Neural cell (in vitro differentiated cells): ENCODE measurements at regions not wholly inside any gene's neighbourhood (a gene's known extent, or its start where the extent isn't known, plus 50 kb on each side); places are given as distances from the start of the nearest gene placed in this dataset.

Experiments used
- H2AFZ ChIP-seq: fragments of 200-600, 300-800 bp; sonication (generic), shearing (Covaris generic); 2 replicates; pipeline ENCODE4 v1.6.0; 2014; ENCODE audit warnings: low read depth, mild to moderate bottlenecking, antibody characterized with exemption, low read length, moderate library complexity
- H3F3A ChIP-seq: fragments of 200-600 bp; shearing (Covaris generic); 2 replicates; pipeline ENCODE4 v1.6.1; 2016; ENCODE audit warnings: mild to moderate bottlenecking, moderate library complexity, mixed read lengths, antibody characterized with exemption, low read length; ENCODE audit not compliant: insufficient read depth, poor library complexity, severe bottlenecking
- H3K27ac ChIP-seq: fragments of 200-600, 300-800 bp; sonication (generic), shearing (Covaris generic); 2 replicates; pipeline ENCODE4 v1.5.1; 2014; ENCODE audit warnings: mild to moderate bottlenecking, low read length, moderate library complexity
- H3K27me3 ChIP-seq: fragments of 300-800, 200-600 bp; sonication (generic), shearing (Covaris generic); 2 replicates; pipeline ENCODE4 v1.6.0; 2014; ENCODE audit warnings: mild to moderate bottlenecking, low read depth, low read length, moderate library complexity; ENCODE audit not compliant: insufficient read depth
- H3K36me3 ChIP-seq: fragments of 300-800, 200-600 bp; sonication (generic), shearing (Covaris generic); 2 replicates; pipeline ENCODE4 v1.5.1; 2014; ENCODE audit warnings: mild to moderate bottlenecking, antibody characterized with exemption, low read length, moderate library complexity; ENCODE audit not compliant: insufficient read depth
- H3K4me2 ChIP-seq: fragments of 300-800, 200-600 bp; sonication (generic), shearing (Covaris generic); 2 replicates; pipeline ENCODE4 v1.6.0; 2014; ENCODE audit warnings: mild to moderate bottlenecking, low read length
- H3K4me3 ChIP-seq: fragments of 300-800, 200-600 bp; sonication (generic), shearing (Covaris generic); 2 replicates; pipeline ENCODE4 v1.5.1; 2014; ENCODE audit warnings: mild to moderate bottlenecking, low read length, moderate library complexity
- H3K79me2 ChIP-seq: fragments of 200-600 bp; shearing (Covaris generic); replicated peaks from 2 replicates; pipeline ENCODE4 v1.6.0; 2014; ENCODE audit warnings: mild to moderate bottlenecking, low read length, moderate library complexity; ENCODE audit not compliant: insufficient read depth
- H3K9ac ChIP-seq: fragments of 300-800, 200-600 bp; sonication (generic), shearing (Covaris generic); 2 replicates; pipeline ENCODE4 v1.6.1; 2016; ENCODE audit warnings: mild to moderate bottlenecking, low read length, mixed read lengths
- H3K9me2 ChIP-seq: fragments of 200-600 bp; shearing (Covaris generic); 2 replicates; pipeline ENCODE4 v1.6.1; 2016; ENCODE audit warnings: mild to moderate bottlenecking, low read length, mixed read lengths; ENCODE audit not compliant: insufficient read depth
- H3K9me3 ChIP-seq: fragments of 200-600, 300-800 bp; sonication (generic), shearing (Covaris generic); 2 replicates; pipeline ENCODE4 v1.6.1; 2016; ENCODE audit warnings: mild to moderate bottlenecking, mixed run types, low read length, moderate library complexity, mixed read lengths
- H4K20me1 ChIP-seq: fragments of 200-600 bp; shearing (Covaris generic); 2 replicates; pipeline ENCODE4 v1.6.1; 2016; ENCODE audit warnings: mild to moderate bottlenecking, mixed run types; ENCODE audit not compliant: insufficient read depth
- CTCF ChIP-seq: fragments of 450-650 bp; IDR thresholded peaks from 2 replicates; pipeline ENCODE4 v1.5.1; 2014; ENCODE audit warnings: antibody characterized with exemption, mild to moderate bottlenecking, moderate library complexity; ENCODE audit not compliant: poor library complexity, severe bottlenecking
- EP300 ChIP-seq: fragments of 450-650 bp; conservative IDR thresholded peaks from 2 replicates; pipeline ENCODE4 v1.6.1; 2014; ENCODE audit warnings: antibody characterized with exemption, mild to moderate bottlenecking, moderate library complexity; ENCODE audit not compliant: poor library complexity, severe bottlenecking
- EZH2 ChIP-seq: fragments of 200-600, 300-800 bp; shearing (Covaris generic), sonication (generic); IDR thresholded peaks from 2 replicates; pipeline ENCODE4 v1.6.1; 2014; ENCODE audit warnings: antibody characterized with exemption, low read length, borderline replicate concordance, mild to moderate bottlenecking; ENCODE audit not compliant: insufficient read depth, poor library complexity, severe bottlenecking
- MXI1 ChIP-seq: fragments of 450-650 bp; conservative IDR thresholded peaks from 2 replicates; pipeline ENCODE4 v1.6.1; 2014; ENCODE audit warnings: antibody characterized with exemption, mild to moderate bottlenecking; ENCODE audit not compliant: poor library complexity, severe bottlenecking
- POLR2AphosphoS5 ChIP-seq: IDR thresholded peaks from 2 replicates; pipeline ENCODE4 v1.6.1; 2012
- RAD21 ChIP-seq: fragments of 450-650 bp; conservative IDR thresholded peaks from 2 replicates; pipeline ENCODE4 v1.6.1; 2014; ENCODE audit warnings: antibody characterized with exemption, mild to moderate bottlenecking, moderate library complexity
- REST ChIP-seq: IDR thresholded peaks from 2 replicates; pipeline ENCODE4 v1.6.1; 2012; ENCODE audit warnings: borderline replicate concordance
- SMC3 ChIP-seq: fragments of 450-650 bp; conservative IDR thresholded peaks from 2 replicates; pipeline ENCODE4 v1.6.1; 2014; ENCODE audit warnings: antibody characterized with exemption, mild to moderate bottlenecking, moderate library complexity; ENCODE audit not compliant: poor library complexity
- TAF1 ChIP-seq: IDR thresholded peaks from 2 replicates; pipeline ENCODE4 v1.6.1; 2012; ENCODE audit warnings: low read depth

GRCh38 chr2:191499874-191500565, 177.9 kb upstream of the NABP1 start:
- no peaks in the 10 kb centered on the region for H3K36me3 ChIP-seq
- H3K4me3 ChIP-seq, result no peak overlapping the region
- no peak overlapping the region for H2AFZ ChIP-seq
- H3K9me3 ChIP-seq, result no peaks in the 10 kb centered on the region
- H3K27ac ChIP-seq, result no peak overlapping the region
- TF ChIP-seq POLR2AphosphoS5 (no peak), EP300 (no peak), REST (no peak), CTCF (no peak), TAF1 (no peak), EZH2 (no peak), SMC3 (no peak), MXI1 (no peak), RAD21 (no peak)
- no peaks in the 10 kb centered on the region for H3K79me2 ChIP-seq
- H3K27me3 ChIP-seq, result no peaks in the 10 kb centered on the region
- H4K20me1 ChIP-seq, result no peaks in the 10 kb centered on the region
- no peaks in the 10 kb centered on the region for H3K9me2 ChIP-seq
- no peaks in the 10 kb centered on the region for H3F3A ChIP-seq
- H3K4me2 ChIP-seq, result no peak overlapping the region
- no peak overlapping the region for H3K9ac ChIP-seq

GRCh38 chr2:191500566-191500883, 177.4 kb upstream of the NABP1 start:
- no peaks in the 10 kb centered on the region for H4K20me1 ChIP-seq
- TF ChIP-seq TAF1 (no peak), POLR2AphosphoS5 (no peak), RAD21 (no peak), CTCF (no peak), MXI1 (no peak), EZH2 (no peak), EP300 (no peak), REST (no peak), SMC3 (no peak)
- no peaks in the 10 kb centered on the region for H3F3A ChIP-seq
- no peak overlapping the region for H3K27ac ChIP-seq
- no peaks in the 10 kb centered on the region for H3K9me2 ChIP-seq
- no peaks in the 10 kb centered on the region for H3K9me3 ChIP-seq
- H3K36me3 ChIP-seq, result no peaks in the 10 kb centered on the region
- no peaks in the 10 kb centered on the region for H3K27me3 ChIP-seq
- no peak overlapping the region for H3K9ac ChIP-seq
- H3K79me2 ChIP-seq, result no peaks in the 10 kb centered on the region
- no peak overlapping the region for H3K4me3 ChIP-seq
- no peak overlapping the region for H2AFZ ChIP-seq
- H3K4me2 ChIP-seq, result no peak overlapping the region
